ENCODE measurements at regions not wholly inside any gene's neighbourhood (a gene's known extent, or its start where the extent isn't known, plus 50 kb on each side); places are given as distances from the start of the nearest gene placed in this dataset.

GRCh38 chr4:64551125-64551524 is 141.9 kb upstream of the TECRL start:
- intact Hi-C loops (cut with DNase I) = no loop called here
- DNase-seq (ENCODE audit: missing footprints) (no peak), ATAC-seq (no peak)

- ATAC-seq (no peak), DNase-seq (ENCODE audit: missing footprints) (peak; percentile 25)
- intact Hi-C loops (cut with DNase I) = loop anchor here (10.0 kb wide), 1 partner anchor 271 kb away; no protein-coding TSS in a partner anchor
These were observed 136.3 kb upstream of the TECRL start for GRCh38 chr4:64545593-64545992.

GRCh38 chr4:64539234-64539849 is 130.1 kb upstream of the TECRL start:
- DNase-seq (ENCODE audit: missing footprints) = no peak
- intact Hi-C loops (cut with DNase I) = loop anchor here (10.0 kb wide), 2 partner anchors 55 to 195 kb away; no protein-coding TSS in a partner anchor
- ATAC-seq = peak; percentile 76

GRCh38 chr4:64538219-64538618 is 129.0 kb upstream of the TECRL start:
- ATAC-seq (no peak), DNase-seq (ENCODE audit: missing footprints) (no peak)
- intact Hi-C loops (cut with DNase I) = loop anchor here (10.0 kb wide), 2 partner anchors 53 to 193 kb away; no protein-coding TSS in a partner anchor

GRCh38 chr4:64533637-64534036 is 124.4 kb upstream of the TECRL start:
- ATAC-seq (no peak), DNase-seq (ENCODE audit: missing footprints) (no peak)
- intact Hi-C loops (cut with DNase I) = loop anchor here (2.0 to 10.0 kb wide), 3 partner anchors 49 to 189 kb away; partner anchors contain the start of gene TECRL

GRCh38 chr4:64533159-64533558 is 123.9 kb upstream of the TECRL start:
- ATAC-seq (no peak), DNase-seq (ENCODE audit: missing footprints) (no peak)
- intact Hi-C loops (cut with DNase I) = loop anchor here (2.0 to 10.0 kb wide), 3 partner anchors 48 to 188 kb away; partner anchors contain the start of gene TECRL

GRCh38 chr4:64520421-64520820 is 111.2 kb upstream of the TECRL start:
- no peak for DNase-seq (ENCODE audit: missing footprints)
- intact Hi-C loops (cut with DNase I) = no loop called here
- ATAC-seq = no peak

- no peak for DNase-seq (ENCODE audit: missing footprints)
These were observed 109.3 kb upstream of the TECRL start for GRCh38 chr4:64518600-64518999.

GRCh38 chr4:64516176-64516575 is 106.9 kb upstream of the TECRL start:
- DNase-seq (ENCODE audit: missing footprints) = no peak
- ATAC-seq = no peak
- intact Hi-C loops (cut with DNase I) = no loop called here

More at GRCh38 chr4:64518600-64518999, 109.3 kb upstream of the TECRL start:
- intact Hi-C loops (cut with DNase I) = no loop called here
- no peak for ATAC-seq

- ATAC-seq = no peak
- intact Hi-C loops (cut with DNase I) = loop anchor here (10.0 kb wide), 1 partner anchor 163 kb away; no protein-coding TSS in a partner anchor
- DNase-seq (ENCODE audit: missing footprints) = no peak
These were observed 98.8 kb upstream of the TECRL start for GRCh38 chr4:64508089-64508488.

GRCh38 chr4:64503945-64504675 is 94.9 kb upstream of the TECRL start:
- ATAC-seq (no peak), DNase-seq (ENCODE audit: missing footprints) (no peak)
- intact Hi-C loops (cut with DNase I) = loop anchor here (10.0 kb wide), 1 partner anchor 159 kb away; no protein-coding TSS in a partner anchor

GRCh38 chr4:64503416-64503815 is 94.2 kb upstream of the TECRL start:
- intact Hi-C loops (cut with DNase I) = loop anchor here (10.0 kb wide), 1 partner anchor 159 kb away; no protein-coding TSS in a partner anchor
- no peak for DNase-seq (ENCODE audit: missing footprints)
- ATAC-seq = peak; percentile 63

- DNase-seq (ENCODE audit: missing footprints) (no peak), ATAC-seq (no peak)
- intact Hi-C loops (cut with DNase I) = no loop called here
These were observed 88.2 kb upstream of the TECRL start for GRCh38 chr4:64497491-64497890.

- no peak for DNase-seq (ENCODE audit: missing footprints)
- ATAC-seq = no peak
- intact Hi-C loops (cut with DNase I) = no loop called here
These were observed 86.7 kb upstream of the TECRL start for GRCh38 chr4:64495946-64496345.

GRCh38 chr4:64489628-64490027 is 80.4 kb upstream of the TECRL start:
- DNase-seq (ENCODE audit: missing footprints) (no peak), ATAC-seq (no peak)
- intact Hi-C loops (cut with DNase I) = loop anchor here (10.0 kb wide), 1 partner anchor 45 kb away; no protein-coding TSS in a partner anchor

GRCh38 chr4:64479338-64479737 is 70.1 kb upstream of the TECRL start:
- DNase-seq (ENCODE audit: missing footprints) (no peak), ATAC-seq (no peak)
- intact Hi-C loops (cut with DNase I) = no loop called here

GRCh38 chr4:64477127-64477526 is 67.9 kb upstream of the TECRL start:
- intact Hi-C loops (cut with DNase I) = loop anchor here (2.0 kb wide), 1 partner anchor 64 kb away; no protein-coding TSS in a partner anchor
- no peak for ATAC-seq
- no peak for DNase-seq (ENCODE audit: missing footprints)

- no peak for DNase-seq (ENCODE audit: missing footprints)
- ATAC-seq = peak; percentile 46
- intact Hi-C loops (cut with DNase I) = loop anchor here (5.0 kb wide), 1 partner anchor 43 kb away; no protein-coding TSS in a partner anchor
These were observed 56.0 kb upstream of the TECRL start for GRCh38 chr4:64465263-64465662.

GRCh38 chr4:64464581-64464980 is 55.3 kb upstream of the TECRL start:
- ATAC-seq = no peak
- intact Hi-C loops (cut with DNase I) = no loop called here
- DNase-seq (ENCODE audit: missing footprints) = no peak
